Tibial nerve (tissue), 4 donors: ENCODE measurements at regions not wholly inside any gene's neighbourhood (a gene's known extent, or its start where the extent isn't known, plus 50 kb on each side); places are given as distances from the start of the nearest gene placed in this dataset.

Experiments
- DNase-seq, 2 donors: peaks; one replicate each; pipeline ENCODE4 v3.0.0-alpha.2; 2019; ENCODE audit warnings: low spot score in 2 of 2
- H3K27ac ChIP-seq, 4 donors: fragments of 200-600 bp; sonication (generic) in 3 of 4; one replicate each; pipeline ENCODE4 v1.5.1; 2017 to 2019; ENCODE audit warnings: mild to moderate bottlenecking in 1 of 4
- H3K27me3 ChIP-seq, 2 donors: fragments of 200-600 bp; sonication (generic) in 1 of 2; one replicate each; pipeline versions ENCODE4 v1.5.1 to v1.6.0; 2017 to 2019
- H3K36me3 ChIP-seq, 3 donors: fragments of 200-600 bp; sonication (generic); one replicate each; pipeline ENCODE4 v1.5.1; 2018 to 2019
- H3K4me1 ChIP-seq, 4 donors: fragments of 200-600 bp; sonication (generic) in 3 of 4; one replicate each; pipeline ENCODE4 v1.5.1; 2017 to 2019
- H3K4me3 ChIP-seq, 4 donors: fragments of 200-600 bp; sonication (generic) in 3 of 4; one replicate each; pipeline ENCODE4 v1.5.1; 2017 to 2019; ENCODE audit warnings: mild to moderate bottlenecking in 1 of 4, moderate library complexity in 1 of 4
- H3K9me3 ChIP-seq, 4 donors: fragments of 200-600 bp; sonication (generic) in 3 of 4; one replicate each; pipeline ENCODE4 v1.5.1; 2017 to 2019
- CTCF ChIP-seq, 5 experiments: fragments of 200-600 bp in 3 of 5; fragments of 450-650 bp in 2 of 5; sonication (generic) in 3 of 5; IDR thresholded peaks; one replicate each; pipeline ENCODE4 v1.5.1; 2016 to 2019; ENCODE audit warnings: antibody characterized with exemption in 5 of 5, mild to moderate bottlenecking in 3 of 5, moderate library complexity in 2 of 5
- EP300 ChIP-seq, 2 donors: sonication (generic); formaldehyde crosslinking; IDR thresholded peaks; one replicate each; pipeline ENCODE4 v1.6.1; 2017; ENCODE audit warnings: antibody characterized with exemption in 2 of 2, mild to moderate bottlenecking in 1 of 2
- POLR2A ChIP-seq, 2 donors: fragments of 450-650 bp; IDR thresholded peaks; one replicate each; pipeline ENCODE4 v1.6.1; 2017; ENCODE audit warnings: antibody characterized with exemption in 2 of 2, mild to moderate bottlenecking in 2 of 2, moderate library complexity in 2 of 2
- WGBS, 2 donors: methylation state at CpG; one replicate each; pipeline ENCODE4 v1.1.5; 2018; 5-methylcytosine and 5-hydroxymethylcytosine counted together

DNA sequence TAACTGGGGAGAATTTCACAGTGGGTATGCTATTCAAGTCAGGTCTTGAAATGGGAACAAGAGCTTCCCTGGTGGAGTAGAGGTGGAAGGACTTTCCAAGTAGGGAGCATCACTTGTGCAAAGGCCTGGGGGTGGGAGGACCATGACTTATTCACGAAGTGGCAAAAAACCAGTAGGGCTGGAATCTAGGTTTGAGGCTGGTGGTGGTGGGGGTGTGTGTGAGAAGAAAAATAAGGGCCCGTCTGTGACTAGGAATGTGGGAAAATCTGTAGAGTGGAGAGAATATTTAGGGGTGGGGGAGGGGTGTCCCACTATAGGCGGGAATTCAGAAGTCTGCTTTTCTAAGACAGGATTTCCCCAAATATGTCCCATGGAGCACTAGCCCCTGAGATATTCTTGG is 271.9 kb upstream of the TBL1XR1 start:
- WGBS, 2 donors = 81 to 85% methylated on average over 3 of the region's 3 CpGs
- no peaks in the 10 kb centered on the region for H3K36me3 ChIP-seq
- TF ChIP-seq CTCF (IDR thresholded peaks at IDR 0.05) (no peak), POLR2A (IDR thresholded peaks at IDR 0.05) (no peak)
- no peak for DNase-seq
- H3K4me3 ChIP-seq = no peak overlapping the region
- H3K27me3 ChIP-seq = no peaks in the 10 kb centered on the region
- H3K9me3 ChIP-seq = no peaks in the 10 kb centered on the region
- H3K27ac ChIP-seq = no peak overlapping the region
- peaks cover 0 to 7% (median 0%) of the 10 kb centered on the region in 4 donors for H3K4me1 ChIP-seq

DNA sequence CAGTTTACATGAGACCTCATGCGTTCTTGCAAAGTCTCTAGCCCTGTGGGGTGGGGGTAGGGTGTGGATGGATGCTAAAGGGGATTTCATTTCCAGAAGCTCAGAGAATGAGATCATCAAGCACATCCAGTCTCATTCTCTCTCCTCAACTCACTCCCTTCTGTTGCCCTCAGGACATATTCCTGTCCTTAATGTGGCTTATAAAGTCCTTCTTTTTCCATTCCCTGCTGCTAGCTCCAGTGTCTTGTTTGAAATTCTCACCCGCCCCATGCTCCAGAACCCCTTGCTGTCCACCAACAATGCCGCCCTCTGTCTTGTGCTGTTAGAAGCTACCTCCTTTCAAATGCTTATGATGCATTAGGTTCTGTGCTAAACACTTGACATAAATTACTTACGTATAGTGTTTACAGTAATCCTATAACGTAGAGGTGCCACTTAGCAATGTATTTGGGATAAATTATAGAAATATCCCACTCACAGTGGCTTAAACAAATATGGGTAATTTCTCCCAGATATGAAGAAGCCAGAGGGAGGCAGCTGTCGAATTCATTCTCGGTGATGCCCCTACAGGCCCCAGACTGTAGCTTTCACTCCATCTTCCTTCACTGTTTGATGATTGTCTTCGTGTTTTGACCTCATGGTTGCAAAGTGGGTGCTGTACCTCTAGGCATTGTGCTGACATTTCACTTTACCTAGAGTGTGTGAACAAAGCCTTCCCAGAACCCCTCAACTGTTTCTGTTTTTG is 273.1 kb upstream of the TBL1XR1 start:
- peaks cover 0 to 7% (median 0%) of the 10 kb centered on the region in 4 donors for H3K4me1 ChIP-seq
- H3K27me3 ChIP-seq = no peaks in the 10 kb centered on the region
- H3K9me3 ChIP-seq = no peaks in the 10 kb centered on the region
- WGBS, 2 donors = 84 to 87% methylated on average over 8 of the region's 8 CpGs
- no peak for DNase-seq
- H3K36me3 ChIP-seq = no peaks in the 10 kb centered on the region
- no peak overlapping the region for H3K27ac ChIP-seq
- TF ChIP-seq EP300 (IDR thresholded peaks at IDR 0.05) (no peak), CTCF (IDR thresholded peaks at IDR 0.05) (no peak), POLR2A (IDR thresholded peaks at IDR 0.05) (no peak)
- no peak overlapping the region for H3K4me3 ChIP-seq

- Histone ChIP-seq H3K9me3 (no peaks in the 10 kb centered on the region), H3K27ac (no peak overlapping the region), H3K36me3 (no peaks in the 10 kb centered on the region), H3K4me1 (peaks cover 0 to 7% (median 0%) of the 10 kb centered on the region in 4 donors), H3K4me3 (no peak overlapping the region), H3K27me3 (no peaks in the 10 kb centered on the region)
- no peak for TF ChIP-seq CTCF (IDR thresholded peaks at IDR 0.05)
- TF ChIP-seq POLR2A (IDR thresholded peaks at IDR 0.05) = no peak
- TF ChIP-seq EP300 (IDR thresholded peaks at IDR 0.05) = no peak
- no peak for DNase-seq
- 63 to 67% methylated on average over 4 of the region's 4 CpGs for WGBS, 2 donors
These were observed 274.6 kb upstream of the TBL1XR1 start for GRCh38 chr3:177471733-177472480.

GRCh38 chr3:177473184-177473583 is 275.9 kb upstream of the TBL1XR1 start:
- Histone ChIP-seq H3K27me3 (no peaks in the 10 kb centered on the region), H3K9me3 (no peaks in the 10 kb centered on the region), H3K4me1 (peaks cover 0 to 18% (median 0%) of the 10 kb centered on the region in 4 donors), H3K27ac (no peak overlapping the region), H3K36me3 (no peaks in the 10 kb centered on the region), H3K4me3 (no peak overlapping the region)
- no peak for DNase-seq
- 56 to 63% methylated on average over 6 of the region's 6 CpGs for WGBS, 2 donors
- TF ChIP-seq POLR2A (IDR thresholded peaks at IDR 0.05) = no peak
- TF ChIP-seq EP300 (IDR thresholded peaks at IDR 0.05) = no peak
- no peak for TF ChIP-seq CTCF (IDR thresholded peaks at IDR 0.05)

- Histone ChIP-seq H3K4me3 (no peak overlapping the region), H3K36me3 (no peaks in the 10 kb centered on the region), H3K9me3 (no peaks in the 10 kb centered on the region), H3K27me3 (no peaks in the 10 kb centered on the region), H3K4me1 (peaks cover 0 to 20% (median 0%) of the 10 kb centered on the region in 4 donors), H3K27ac (no peak overlapping the region)
- WGBS, 2 donors = 97% methylated on average over 2 of the region's 2 CpGs
- DNase-seq = no peak
- no peak for TF ChIP-seq CTCF (IDR thresholded peaks at IDR 0.05)
- no peak for TF ChIP-seq EP300 (IDR thresholded peaks at IDR 0.05)
- no peak for TF ChIP-seq POLR2A (IDR thresholded peaks at IDR 0.05)
These were observed 276.6 kb upstream of the TBL1XR1 start for GRCh38 chr3:177473903-177474302.
